ENCODE measurements at regions not wholly inside any gene's neighbourhood (a gene's known extent, or its start where the extent isn't known, plus 50 kb on each side); places are given as distances from the start of the nearest gene placed in this dataset.
"Not testable (repeated sequence)": the region's sequence is repeated elsewhere in the genome, so short reads cannot be mapped to it uniquely, and the experiment has no call there.

GRCh38 chr4:45437381-45437780 lies 686.5 kb downstream of the GABRG1 start:
- H3K4me2 ChIP-seq (ENCODE audit: low read length): no peak overlapping the region
- H3K79me2 ChIP-seq (ENCODE audit: control insufficient read depth, low read length): no peaks in the 10 kb centered on the region
- no peak overlapping the region for H3K4me3 ChIP-seq (ENCODE audit: low read length)
- no peaks in the 10 kb centered on the region for H3K9me3 ChIP-seq (ENCODE audit: control insufficient read depth, insufficient read depth, low read length)
- TF ChIP-seq EZH2phosphoT487 (IDR thresholded peaks at IDR 0.05; ENCODE audit: borderline replicate concordance, low read length): no peak
- no peak for TF ChIP-seq CTCF (IDR thresholded peaks at IDR 0.05; ENCODE audit: low read depth, low read length, poor library complexity, severe bottlenecking)
- no peak overlapping the region for H3K27ac ChIP-seq (ENCODE audit: low read depth, low read length)
- H3K27me3 ChIP-seq (ENCODE audit: control insufficient read depth, low read length): no peaks in the 10 kb centered on the region
- no peaks in the 10 kb centered on the region for H3F3A ChIP-seq (ENCODE audit: control insufficient read depth, insufficient read depth)
- H3K4me1 ChIP-seq (ENCODE audit: control insufficient read depth, low read length): no peaks in the 10 kb centered on the region
- H4K20me1 ChIP-seq (ENCODE audit: control insufficient read depth, insufficient read depth, low read depth, low read length): no peaks in the 10 kb centered on the region
- no peaks in the 10 kb centered on the region for H3K36me3 ChIP-seq (ENCODE audit: control insufficient read depth, low read length)
- no peaks in the 10 kb centered on the region for H3K9me2 ChIP-seq (replicated peaks; ENCODE audit: control insufficient read depth, low read length)

GRCh38 chr4:45425135-45425534 lies 698.7 kb downstream of the GABRG1 start:
- no peaks in the 10 kb centered on the region for H3K4me1 ChIP-seq (ENCODE audit: control insufficient read depth, low read length)
- peaks cover 4% of the 10 kb centered on the region; the same call in 1 of the 2 replicates for H3K9me3 ChIP-seq (ENCODE audit: control insufficient read depth, insufficient read depth, low read length)
- no peak overlapping the region for H3K4me3 ChIP-seq (ENCODE audit: low read length)
- H3K27me3 ChIP-seq (ENCODE audit: control insufficient read depth, low read length): no peaks in the 10 kb centered on the region
- H3K79me2 ChIP-seq (ENCODE audit: control insufficient read depth, low read length): no peaks in the 10 kb centered on the region
- TF ChIP-seq CTCF (IDR thresholded peaks at IDR 0.05; ENCODE audit: low read depth, low read length, poor library complexity, severe bottlenecking) (no peak), EZH2phosphoT487 (IDR thresholded peaks at IDR 0.05; ENCODE audit: borderline replicate concordance, low read length) (no peak)
- no peaks in the 10 kb centered on the region for H3K9me2 ChIP-seq (replicated peaks; ENCODE audit: control insufficient read depth, low read length)
- H4K20me1 ChIP-seq (ENCODE audit: control insufficient read depth, insufficient read depth, low read depth, low read length): no peaks in the 10 kb centered on the region
- no peak overlapping the region for H3K27ac ChIP-seq (ENCODE audit: low read depth, low read length)
- H3F3A ChIP-seq (ENCODE audit: control insufficient read depth, insufficient read depth): no peaks in the 10 kb centered on the region
- no peak overlapping the region for H3K4me2 ChIP-seq (ENCODE audit: low read length)
- no peaks in the 10 kb centered on the region for H3K36me3 ChIP-seq (ENCODE audit: control insufficient read depth, low read length)

GRCh38 chr4:45423896-45424295 lies 697.5 kb upstream of the GNPDA2 start:
- Histone ChIP-seq H3K79me2 (ENCODE audit: control insufficient read depth, low read length) (no peaks in the 10 kb centered on the region), H3K27ac (ENCODE audit: low read depth, low read length) (no peak overlapping the region), H3K9me2 (replicated peaks; ENCODE audit: control insufficient read depth, low read length) (no peaks in the 10 kb centered on the region), H3K4me2 (ENCODE audit: low read length) (no peak overlapping the region), H3K36me3 (ENCODE audit: control insufficient read depth, low read length) (no peaks in the 10 kb centered on the region), H3F3A (ENCODE audit: control insufficient read depth, insufficient read depth) (no peaks in the 10 kb centered on the region), H3K4me1 (ENCODE audit: control insufficient read depth, low read length) (no peaks in the 10 kb centered on the region), H3K4me3 (ENCODE audit: low read length) (no peak overlapping the region), H3K27me3 (ENCODE audit: control insufficient read depth, low read length) (no peaks in the 10 kb centered on the region), H3K9me3 (ENCODE audit: control insufficient read depth, insufficient read depth, low read length) (peaks cover 4% of the 10 kb centered on the region; the same call in 1 of the 2 replicates), H4K20me1 (ENCODE audit: control insufficient read depth, insufficient read depth, low read depth, low read length) (no peaks in the 10 kb centered on the region)
- no peak for TF ChIP-seq EZH2phosphoT487 (IDR thresholded peaks at IDR 0.05; ENCODE audit: borderline replicate concordance, low read length)
- no peak for TF ChIP-seq CTCF (IDR thresholded peaks at IDR 0.05; ENCODE audit: low read depth, low read length, poor library complexity, severe bottlenecking)

GRCh38 chr4:45420091-45420674 lies 693.8 kb upstream of the GNPDA2 start:
- not testable (repeated sequence) for H3K4me1 ChIP-seq (ENCODE audit: control insufficient read depth, low read length); H3K27ac ChIP-seq (ENCODE audit: low read depth, low read length); H3K79me2 ChIP-seq (ENCODE audit: control insufficient read depth, low read length); H3F3A ChIP-seq (ENCODE audit: control insufficient read depth, insufficient read depth); H3K4me2 ChIP-seq (ENCODE audit: low read length); H3K9me3 ChIP-seq (ENCODE audit: control insufficient read depth, insufficient read depth, low read length); H3K4me3 ChIP-seq (ENCODE audit: low read length); H3K9me2 ChIP-seq (replicated peaks; ENCODE audit: control insufficient read depth, low read length); H3K36me3 ChIP-seq (ENCODE audit: control insufficient read depth, low read length); H4K20me1 ChIP-seq (ENCODE audit: control insufficient read depth, insufficient read depth, low read depth, low read length); H3K27me3 ChIP-seq (ENCODE audit: control insufficient read depth, low read length)

Data from DOHH2 (cell line).